HFF-Myc (cell line): ENCODE measurements at regions not wholly inside any gene's neighbourhood (a gene's known extent, or its start where the extent isn't known, plus 50 kb on each side); places are given as distances from the start of the nearest gene placed in this dataset.
A peak's percentile ranks its signal among the peaks of the same experiment; 100 is the strongest.

ENCODE experiments used
- DNase-seq: peaks from one replicate; pipeline ENCODE4 v3.0.0-alpha.2; 2011; ENCODE audit warnings: low read depth; ENCODE audit errors: extremely low read depth
- H3K4me3 ChIP-seq: replicated peaks from 2 replicates; pipeline ENCODE4 v1.5.1; 2011; ENCODE audit warnings: low read depth, mild to moderate bottlenecking, control low read depth, low read length
- TF ChIP-seq, protein P1 (sequence below): IDR thresholded peaks from 2 replicates; pipeline ENCODE4 v1.5.1; 2012; ENCODE audit warnings: mild to moderate bottlenecking, low read depth, low read length, control low read depth; ENCODE audit errors: missing control alignments

DNA sequence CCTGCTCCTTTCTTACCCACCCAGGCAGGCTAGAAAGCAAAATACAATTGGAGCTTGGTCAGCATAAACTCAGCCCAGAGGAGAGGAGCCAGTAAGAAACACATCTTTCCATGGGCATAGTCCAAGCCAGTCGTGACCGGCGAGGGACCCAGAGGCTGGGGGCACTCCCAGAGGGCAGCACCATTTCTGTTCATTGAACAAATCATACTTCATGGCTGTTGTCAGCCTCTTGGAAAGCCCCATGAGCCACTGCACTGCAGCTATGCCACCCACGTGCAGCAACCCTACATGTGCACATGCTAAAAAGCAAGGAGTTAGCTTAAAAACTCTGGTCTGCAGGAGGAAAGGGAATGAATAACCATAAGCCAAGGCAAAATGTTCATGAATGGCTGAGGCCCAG lies 90.0 kb upstream of the CDKN3 start:
- no peak for DNase-seq
- TF ChIP-seq, protein P1, sequence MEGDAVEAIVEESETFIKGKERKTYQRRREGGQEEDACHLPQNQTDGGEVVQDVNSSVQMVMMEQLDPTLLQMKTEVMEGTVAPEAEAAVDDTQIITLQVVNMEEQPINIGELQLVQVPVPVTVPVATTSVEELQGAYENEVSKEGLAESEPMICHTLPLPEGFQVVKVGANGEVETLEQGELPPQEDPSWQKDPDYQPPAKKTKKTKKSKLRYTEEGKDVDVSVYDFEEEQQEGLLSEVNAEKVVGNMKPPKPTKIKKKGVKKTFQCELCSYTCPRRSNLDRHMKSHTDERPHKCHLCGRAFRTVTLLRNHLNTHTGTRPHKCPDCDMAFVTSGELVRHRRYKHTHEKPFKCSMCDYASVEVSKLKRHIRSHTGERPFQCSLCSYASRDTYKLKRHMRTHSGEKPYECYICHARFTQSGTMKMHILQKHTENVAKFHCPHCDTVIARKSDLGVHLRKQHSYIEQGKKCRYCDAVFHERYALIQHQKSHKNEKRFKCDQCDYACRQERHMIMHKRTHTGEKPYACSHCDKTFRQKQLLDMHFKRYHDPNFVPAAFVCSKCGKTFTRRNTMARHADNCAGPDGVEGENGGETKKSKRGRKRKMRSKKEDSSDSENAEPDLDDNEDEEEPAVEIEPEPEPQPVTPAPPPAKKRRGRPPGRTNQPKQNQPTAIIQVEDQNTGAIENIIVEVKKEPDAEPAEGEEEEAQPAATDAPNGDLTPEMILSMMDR, result no peak
- no peak overlapping the region for H3K4me3 ChIP-seq

DNA sequence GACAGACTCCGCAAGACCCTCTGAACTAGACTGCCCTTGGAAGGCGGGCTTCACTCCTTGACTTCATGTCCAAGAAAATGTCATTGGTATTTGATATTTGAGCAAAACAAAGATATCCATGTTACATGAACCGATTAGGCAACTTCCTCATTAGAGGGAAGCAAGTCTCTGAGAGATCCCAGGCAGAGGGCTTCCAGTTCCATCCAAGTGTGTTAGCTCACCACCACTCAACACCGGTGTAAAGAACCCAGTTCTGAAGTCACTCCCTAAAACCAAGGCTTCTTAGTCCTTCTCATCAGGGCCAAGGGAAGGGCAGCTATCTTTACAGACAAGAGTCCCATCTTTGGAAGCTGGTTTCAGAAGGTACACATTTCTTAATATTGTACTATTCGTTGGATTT lies 87.2 kb upstream of the CDKN3 start:
- TF ChIP-seq, protein P1, result no peak
- H3K4me3 ChIP-seq, result no peak overlapping the region
- no peak for DNase-seq

DNA sequence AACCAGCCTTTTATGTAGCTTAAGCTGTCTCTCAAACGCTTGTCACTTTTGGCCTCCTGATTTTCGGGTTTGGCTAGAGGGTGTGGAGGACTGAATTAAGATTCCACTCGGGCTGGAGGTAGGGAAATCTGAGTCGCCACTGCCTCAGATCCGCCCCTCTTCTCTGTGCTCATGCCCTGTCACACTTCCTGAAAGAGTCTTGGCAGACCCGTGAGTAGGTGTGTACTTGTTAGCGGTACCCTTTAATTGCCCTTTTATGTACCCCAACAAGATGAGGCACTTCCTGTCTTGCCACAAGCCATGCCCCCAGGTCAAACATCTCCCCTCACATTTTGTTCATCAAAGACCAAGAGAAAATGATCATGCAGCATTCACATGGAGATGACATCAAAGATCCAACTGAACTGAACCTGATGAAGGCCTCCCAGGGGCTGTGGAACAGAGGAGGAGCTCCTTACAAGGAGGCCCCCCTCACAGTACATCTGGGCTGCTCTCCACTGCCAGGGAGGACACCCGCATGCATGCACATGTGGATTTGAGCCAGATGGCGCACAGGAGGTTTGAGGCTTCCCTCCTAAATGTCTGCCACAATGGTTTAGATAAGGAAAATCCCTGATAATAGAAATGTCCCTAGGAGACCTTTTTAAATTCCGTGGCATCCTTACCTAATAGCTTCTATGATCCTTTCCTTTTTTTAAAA lies 86.5 kb upstream of the CDKN3 start:
- no peak overlapping the region for H3K4me3 ChIP-seq
- DNase-seq, result no peak
- TF ChIP-seq, protein P1, result no peak

DNA sequence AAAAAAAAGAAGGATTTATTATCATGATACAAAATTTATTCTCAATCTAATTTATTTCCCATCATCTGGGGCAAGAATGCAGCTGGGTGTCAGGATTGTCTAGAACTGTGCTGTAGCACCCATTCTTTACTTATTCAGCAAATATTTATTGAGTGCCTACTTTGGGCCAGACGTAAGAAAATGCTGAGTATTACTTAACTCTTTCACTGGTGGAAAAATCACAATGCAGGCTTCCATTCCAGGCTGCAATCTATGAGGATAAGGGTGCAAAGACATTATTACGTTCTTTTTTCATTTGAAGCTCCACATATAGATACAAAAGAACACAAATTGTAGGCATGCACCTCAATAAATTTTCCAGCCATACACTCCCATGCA lies 86.0 kb upstream of the CDKN3 start:
- no peak overlapping the region for H3K4me3 ChIP-seq
- TF ChIP-seq, protein P1, result no peak
- no peak for DNase-seq

DNA sequence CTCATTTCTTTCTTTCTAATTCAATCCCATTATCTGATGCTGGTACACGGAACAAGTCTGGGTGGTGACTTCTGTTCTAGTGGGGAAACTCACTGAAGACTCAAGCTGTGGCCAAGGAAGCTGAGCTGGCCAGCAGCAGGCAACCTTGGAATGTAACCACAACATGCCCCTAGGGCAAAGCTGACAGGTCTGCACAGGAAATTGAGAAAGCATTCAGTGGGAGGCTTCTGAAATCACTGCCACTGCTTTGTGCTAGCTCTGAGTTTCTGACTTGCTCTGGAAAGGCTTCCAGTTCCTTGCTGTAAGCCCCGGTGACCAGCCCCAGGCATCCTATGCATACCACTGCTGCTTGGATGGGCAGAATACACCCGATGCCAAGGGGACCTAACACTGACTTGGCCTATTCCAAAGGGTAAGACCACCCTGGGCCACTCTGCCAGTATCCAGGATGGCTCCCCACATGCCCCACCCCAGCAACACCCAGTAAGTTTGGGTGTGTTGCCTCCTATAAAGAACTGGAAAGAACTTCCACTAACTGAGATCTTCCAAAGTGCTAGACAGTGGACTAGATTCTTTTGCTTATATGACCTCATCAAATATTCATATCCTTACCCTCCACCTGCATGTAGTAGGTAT lies 84.5 kb upstream of the CDKN3 start:
- no peak overlapping the region for H3K4me3 ChIP-seq
- TF ChIP-seq, protein P1, result no peak
- peak; percentile 79 for DNase-seq

DNA sequence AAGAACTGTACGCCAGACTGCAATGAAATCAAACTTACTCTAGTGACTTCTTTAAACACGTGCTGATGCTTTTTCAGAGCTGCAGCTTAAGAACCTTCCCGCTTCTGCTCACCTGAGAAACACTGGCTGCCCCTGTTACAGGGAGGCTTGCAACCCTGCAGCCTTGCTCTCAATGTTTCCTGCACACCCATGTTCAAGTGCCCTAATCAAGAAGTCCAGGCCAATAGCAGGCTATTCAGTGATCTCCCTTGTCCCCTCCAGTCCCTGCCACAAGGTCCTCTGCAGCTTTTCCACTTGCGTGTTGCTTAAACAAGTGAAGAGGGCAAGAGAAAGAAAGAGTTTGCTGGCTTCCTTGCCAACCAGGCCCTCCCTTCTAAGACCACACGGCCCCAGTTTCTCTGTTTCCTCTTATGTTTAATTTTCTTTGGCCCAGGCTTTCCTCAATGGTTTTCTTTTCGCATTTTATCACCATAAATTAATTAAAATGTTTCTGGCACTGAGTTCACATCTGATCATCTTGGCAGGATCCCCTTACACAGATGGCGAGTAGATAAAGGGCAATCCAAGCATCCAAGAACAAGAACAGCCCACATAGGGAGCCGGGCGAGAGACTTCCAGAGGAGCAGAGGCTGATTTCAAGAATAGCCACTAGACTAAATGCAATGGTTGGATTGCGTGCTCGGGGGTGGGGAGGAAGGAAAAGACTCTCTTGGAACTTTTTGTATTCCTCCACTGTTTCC lies 82.3 kb upstream of the CDKN3 start:
- DNase-seq, result no peak
- no peak overlapping the region for H3K4me3 ChIP-seq
- TF ChIP-seq, protein P1, result no peak
